ENCODE measurements at regions not wholly inside any gene's neighbourhood (a gene's known extent, or its start where the extent isn't known, plus 50 kb on each side); places are given as distances from the start of the nearest gene placed in this dataset.

- DNase-seq, result no peak
These were observed 52.4 kb upstream of the FICD start for GRCh38 chr12:108462686-108463085.

- no peak for DNase-seq
These were observed 53.9 kb upstream of the FICD start for GRCh38 chr12:108461058-108461660.

GRCh38 chr12:108459149-108459548, 55.9 kb upstream of the FICD start:
- DNase-seq, result no peak

- no peak for DNase-seq
These were observed 57.2 kb upstream of the FICD start for GRCh38 chr12:108457734-108458361.

- DNase-seq, result peak; percentile 73
These were observed 57.9 kb upstream of the FICD start for GRCh38 chr12:108457006-108457733.

GRCh38 chr12:108455706-108456105, 59.4 kb upstream of the FICD start:
- no peak for DNase-seq

GRCh38 chr12:108454539-108455139, 60.4 kb upstream of the FICD start:
- DNase-seq, result no peak

GRCh38 chr12:108449478-108449877, 65.6 kb upstream of the FICD start:
- no peak for DNase-seq

GRCh38 chr12:108448246-108448645, 66.8 kb upstream of the FICD start:
- no peak for DNase-seq

GRCh38 chr12:108447168-108447832, 67.8 kb upstream of the FICD start:
- DNase-seq, result no peak

- DNase-seq, result peak; percentile 18
These were observed 68.3 kb upstream of the FICD start for GRCh38 chr12:108446766-108447165.

GRCh38 chr12:108442910-108443309, 72.2 kb upstream of the FICD start:
- DNase-seq, result no peak

- peak; percentile 19 for DNase-seq
These were observed 73.0 kb upstream of the FICD start for GRCh38 chr12:108442067-108442466.

GRCh38 chr12:108441549-108441948, 73.5 kb upstream of the FICD start:
- no peak for DNase-seq

GRCh38 chr12:108440736-108441135, 74.3 kb upstream of the FICD start:
- DNase-seq, result no peak

- no peak for DNase-seq
These were observed 76.4 kb upstream of the FICD start for GRCh38 chr12:108438667-108439066.

GRCh38 chr12:108432423-108433121, 82.5 kb upstream of the FICD start:
- DNase-seq, result no peak

GRCh38 chr12:108430926-108431325, 84.2 kb upstream of the FICD start:
- DNase-seq, result no peak

- DNase-seq, result no peak
These were observed 84.8 kb upstream of the FICD start for GRCh38 chr12:108430245-108430644.

GRCh38 chr12:108425238-108425795, 86.2 kb upstream of the CMKLR1 start:
- DNase-seq, result peak; percentile 13

- DNase-seq, result no peak
These were observed 85.7 kb upstream of the CMKLR1 start for GRCh38 chr12:108424816-108425215.

GRCh38 chr12:108424026-108424425, 84.9 kb upstream of the CMKLR1 start:
- no peak for DNase-seq
